ENCODE measurements at regions not wholly inside any gene's neighbourhood (a gene's known extent, or its start where the extent isn't known, plus 50 kb on each side); places are given as distances from the start of the nearest gene placed in this dataset.
A peak's percentile ranks its signal among the peaks of the same experiment; 100 is the strongest.

DNA sequence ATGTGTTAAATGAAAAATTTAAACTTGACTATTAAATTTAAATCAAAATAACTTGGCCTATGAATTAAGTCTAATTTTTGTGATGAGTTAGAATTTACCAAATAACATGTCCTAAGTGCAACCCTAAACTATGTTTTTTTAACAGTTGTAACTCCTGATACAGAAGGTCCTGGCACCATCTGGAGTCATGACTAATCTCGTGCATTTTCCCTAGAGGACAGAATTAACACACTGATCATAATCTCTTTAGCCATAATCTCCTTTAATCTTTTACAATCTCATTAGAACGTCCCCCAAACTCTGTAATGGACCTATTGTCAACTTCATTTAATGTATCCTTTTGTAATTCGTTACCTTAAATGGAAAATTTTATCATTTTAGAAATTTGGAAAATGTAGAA is 100.6 kb downstream of the SUCNR1 start:
- BruUV-seq (replicated peaks): no TSS peak
- TF ChIP-seq JUND (IDR thresholded peaks at IDR 0.05) (peak; percentile 51), CEBPB (IDR thresholded peaks at IDR 0.05; ENCODE audit: low read depth) (no peak), RAD21 (IDR thresholded peaks at IDR 0.05; ENCODE audit: low read depth) (peak; percentile 19; the same call in 1 of the 2 replicates), SP1 (IDR thresholded peaks at IDR 0.05; ENCODE audit: low read depth) (peak; percentile 39), TCF7L2 (IDR thresholded peaks at IDR 0.05; ENCODE audit: borderline replicate concordance, extremely low read depth, insufficient read depth, insufficient read length) (peak; percentile 34)
- TF ChIP-seq, protein P1, sequence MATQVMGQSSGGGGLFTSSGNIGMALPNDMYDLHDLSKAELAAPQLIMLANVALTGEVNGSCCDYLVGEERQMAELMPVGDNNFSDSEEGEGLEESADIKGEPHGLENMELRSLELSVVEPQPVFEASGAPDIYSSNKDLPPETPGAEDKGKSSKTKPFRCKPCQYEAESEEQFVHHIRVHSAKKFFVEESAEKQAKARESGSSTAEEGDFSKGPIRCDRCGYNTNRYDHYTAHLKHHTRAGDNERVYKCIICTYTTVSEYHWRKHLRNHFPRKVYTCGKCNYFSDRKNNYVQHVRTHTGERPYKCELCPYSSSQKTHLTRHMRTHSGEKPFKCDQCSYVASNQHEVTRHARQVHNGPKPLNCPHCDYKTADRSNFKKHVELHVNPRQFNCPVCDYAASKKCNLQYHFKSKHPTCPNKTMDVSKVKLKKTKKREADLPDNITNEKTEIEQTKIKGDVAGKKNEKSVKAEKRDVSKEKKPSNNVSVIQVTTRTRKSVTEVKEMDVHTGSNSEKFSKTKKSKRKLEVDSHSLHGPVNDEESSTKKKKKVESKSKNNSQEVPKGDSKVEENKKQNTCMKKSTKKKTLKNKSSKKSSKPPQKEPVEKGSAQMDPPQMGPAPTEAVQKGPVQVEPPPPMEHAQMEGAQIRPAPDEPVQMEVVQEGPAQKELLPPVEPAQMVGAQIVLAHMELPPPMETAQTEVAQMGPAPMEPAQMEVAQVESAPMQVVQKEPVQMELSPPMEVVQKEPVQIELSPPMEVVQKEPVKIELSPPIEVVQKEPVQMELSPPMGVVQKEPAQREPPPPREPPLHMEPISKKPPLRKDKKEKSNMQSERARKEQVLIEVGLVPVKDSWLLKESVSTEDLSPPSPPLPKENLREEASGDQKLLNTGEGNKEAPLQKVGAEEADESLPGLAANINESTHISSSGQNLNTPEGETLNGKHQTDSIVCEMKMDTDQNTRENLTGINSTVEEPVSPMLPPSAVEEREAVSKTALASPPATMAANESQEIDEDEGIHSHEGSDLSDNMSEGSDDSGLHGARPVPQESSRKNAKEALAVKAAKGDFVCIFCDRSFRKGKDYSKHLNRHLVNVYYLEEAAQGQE (IDR thresholded peaks at IDR 0.05; ENCODE audit: low read depth): no peak
- Histone ChIP-seq H4K20me1 (ENCODE audit: insufficient read depth) (no peaks in the 10 kb centered on the region), H3K9ac (ENCODE audit: low read length) (0 out of 2 replicates have a peak overlapping the region, but pooled peaks have one; percentile 12), H3K27me3 (ENCODE audit: insufficient read depth, low read length) (no peaks in the 10 kb centered on the region), H3K4me3 (replicated peaks in 1 of 2; ENCODE audit: low read depth in 1 of 2, low read length in 2 of 2) (no peak overlapping the region), H3K9me3 (ENCODE audit: control insufficient read depth in 1 of 2, insufficient read depth in 1 of 2, low read depth in 1 of 2, low read length in 2 of 2) (no peaks in the 10 kb centered on the region), H3K27ac (ENCODE audit: low read depth, low read length) (peak overlapping the region; percentile 92; the same call in 1 of the 2 replicates), H3K79me2 (ENCODE audit: insufficient read depth, low read length) (no peaks in the 10 kb centered on the region), H3K4me1 (ENCODE audit: control insufficient read depth in 1 of 2, insufficient read depth in 2 of 2, low read length in 2 of 2) (peaks cover 77 to 88% of the 10 kb centered on the region in 2 experiments), H3K4me2 (ENCODE audit: low read length) (peak overlapping the region; percentile 51), H2AFZ (ENCODE audit: low read depth, low read length, poor library complexity, severe bottlenecking) (no peak overlapping the region), H3K9me2 (ENCODE audit: insufficient read depth) (no peaks in the 10 kb centered on the region), H3K36me3 (ENCODE audit: control insufficient read depth in 1 of 2, insufficient read depth in 2 of 2, low read length in 2 of 2) (0 out of 4 replicates have a peak, but pooled peaks cover 0 to 5% of the 10 kb centered on the region in 2 experiments)
- no peak for DNase-seq (ENCODE audit: low read depth, low spot score)
- ChIA-PET POLR2A (no interaction called here), RAD21 (ENCODE audit: low non-redundant PET in 1 of 2, low total read pairs in 2 of 2, uncharacterized antibody in 2 of 2, unreplicated experiment in 2 of 2) (no interaction called here), CTCF (interaction anchor here (0.6 kb wide), 1 partner anchor 32 kb away, joined by 4 read pairs; no protein-coding TSS in a partner anchor)
- intact Hi-C loops (cut with micrococcal nuclease): no loop called here
- ATAC-seq: no peak

All from HCT116 (cell line).